ENCODE measurements at regions not wholly inside any gene's neighbourhood (a gene's known extent, or its start where the extent isn't known, plus 50 kb on each side); places are given as distances from the start of the nearest gene placed in this dataset.

GRCh38 chr9:11023201-11023600 is 410.4 kb upstream of the PTPRD start:
- TF ChIP-seq EZH2phosphoT487 (IDR thresholded peaks at IDR 0.05; ENCODE audit: insufficient read depth, low read depth) (no peak), EZH2 (IDR thresholded peaks at IDR 0.05; ENCODE audit: insufficient read depth, poor library complexity, severe bottlenecking) (no peak)

DNA sequence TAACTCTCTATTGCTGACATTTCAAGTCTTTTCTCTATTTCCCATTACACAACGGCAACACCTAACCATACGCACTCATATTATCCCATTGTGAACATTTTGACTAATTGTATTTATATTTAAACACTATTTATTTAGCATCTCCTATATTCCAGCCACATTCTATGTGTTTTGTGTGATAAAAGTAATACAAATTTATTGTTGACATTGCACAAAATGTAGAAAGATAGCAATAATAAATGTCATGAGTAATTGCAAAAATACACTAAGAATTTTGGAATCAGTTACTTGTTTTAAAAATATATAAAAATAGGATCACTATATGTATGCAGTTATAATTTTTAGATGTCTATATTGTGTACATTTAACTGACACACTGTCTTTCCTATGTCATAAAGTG is 413.0 kb upstream of the PTPRD start:
- Histone ChIP-seq H3K9ac (no peak overlapping the region), H3K27ac (no peak overlapping the region), H3K79me2 (ENCODE audit: insufficient read depth) (no peaks in the 10 kb centered on the region), H3K9me2 (ENCODE audit: insufficient read depth) (no peaks in the 10 kb centered on the region), H3K4me2 (ENCODE audit: unreplicated experiment) (no peak overlapping the region), H4K20me1 (ENCODE audit: insufficient read depth) (no peaks in the 10 kb centered on the region), H3K4me3 (no peak overlapping the region), H3K4me1 (ENCODE audit: insufficient read depth) (no peaks in the 10 kb centered on the region), H3K27me3 (replicated peaks; ENCODE audit: insufficient read depth) (no peaks in the 10 kb centered on the region), H3K9me3 (ENCODE audit: low read depth) (no peaks in the 10 kb centered on the region), H2AFZ (no peak overlapping the region), H3K36me3 (ENCODE audit: low read depth) (no peaks in the 10 kb centered on the region), H3F3A (ENCODE audit: insufficient read depth) (no peaks in the 10 kb centered on the region)
- TF ChIP-seq EZH2phosphoT487 (IDR thresholded peaks at IDR 0.05; ENCODE audit: insufficient read depth, low read depth) (no peak), EZH2 (IDR thresholded peaks at IDR 0.05; ENCODE audit: insufficient read depth, poor library complexity, severe bottlenecking) (no peak)
- WGBS, 2 experiments (ENCODE audit: low coverage in 1 of 2, low lambda C conversion rate in 2 of 2, missing lambda C conversion rate in 2 of 2) = 59 to 68% methylated on average over 2 of the region's 2 CpGs
- in situ Hi-C loops (cut with MboI) = no loop called here
- no peak for DNase-seq

More at GRCh38 chr9:11023201-11023600, 410.4 kb upstream of the PTPRD start:
- Histone ChIP-seq H3F3A (ENCODE audit: insufficient read depth) (no peaks in the 10 kb centered on the region), H2AFZ (no peak overlapping the region), H3K36me3 (ENCODE audit: low read depth) (no peaks in the 10 kb centered on the region), H4K20me1 (ENCODE audit: insufficient read depth) (no peaks in the 10 kb centered on the region), H3K9ac (no peak overlapping the region), H3K4me3 (no peak overlapping the region), H3K9me3 (ENCODE audit: low read depth) (peaks cover 3% of the 10 kb centered on the region), H3K27me3 (replicated peaks; ENCODE audit: insufficient read depth) (no peaks in the 10 kb centered on the region), H3K4me1 (ENCODE audit: insufficient read depth) (no peaks in the 10 kb centered on the region), H3K79me2 (ENCODE audit: insufficient read depth) (no peaks in the 10 kb centered on the region), H3K27ac (no peak overlapping the region), H3K4me2 (ENCODE audit: unreplicated experiment) (no peak overlapping the region), H3K9me2 (ENCODE audit: insufficient read depth) (no peaks in the 10 kb centered on the region)
- 19 to 20% methylated on average over 2 of the region's 2 CpGs for WGBS, 2 experiments (ENCODE audit: low coverage in 1 of 2, low lambda C conversion rate in 2 of 2, missing lambda C conversion rate in 2 of 2)
- in situ Hi-C loops (cut with MboI) = no loop called here
- no peak for DNase-seq

- TF ChIP-seq EZH2phosphoT487 (IDR thresholded peaks at IDR 0.05; ENCODE audit: insufficient read depth, low read depth) = no peak
- no peak for TF ChIP-seq EZH2 (IDR thresholded peaks at IDR 0.05; ENCODE audit: insufficient read depth, poor library complexity, severe bottlenecking)
- H3K4me3 ChIP-seq = no peak overlapping the region
- no peak overlapping the region for H3K4me2 ChIP-seq (ENCODE audit: unreplicated experiment)
- H3K27ac ChIP-seq = no peak overlapping the region
- no peaks in the 10 kb centered on the region for H3K9me2 ChIP-seq (ENCODE audit: insufficient read depth)
- H3K79me2 ChIP-seq (ENCODE audit: insufficient read depth) = no peaks in the 10 kb centered on the region
- no peaks in the 10 kb centered on the region for H3K27me3 ChIP-seq (replicated peaks; ENCODE audit: insufficient read depth)
- WGBS, 2 experiments (ENCODE audit: low coverage in 1 of 2, low lambda C conversion rate in 2 of 2, missing lambda C conversion rate in 2 of 2) = 4 to 9% methylated on average over 6 to 7 of the region's 7 CpGs
- H4K20me1 ChIP-seq (ENCODE audit: insufficient read depth) = no peaks in the 10 kb centered on the region
- no peaks in the 10 kb centered on the region for H3K36me3 ChIP-seq (ENCODE audit: low read depth)
- no peak overlapping the region for H2AFZ ChIP-seq
- in situ Hi-C loops (cut with MboI) = no loop called here
- no peaks in the 10 kb centered on the region for H3K4me1 ChIP-seq (ENCODE audit: insufficient read depth)
- DNase-seq = no peak
- H3K9ac ChIP-seq = no peak overlapping the region
- no peaks in the 10 kb centered on the region for H3F3A ChIP-seq (ENCODE audit: insufficient read depth)
- H3K9me3 ChIP-seq (ENCODE audit: low read depth) = no peaks in the 10 kb centered on the region
Measured at GRCh38 chr9:11038366-11038765, 425.6 kb upstream of the PTPRD start.

DNA sequence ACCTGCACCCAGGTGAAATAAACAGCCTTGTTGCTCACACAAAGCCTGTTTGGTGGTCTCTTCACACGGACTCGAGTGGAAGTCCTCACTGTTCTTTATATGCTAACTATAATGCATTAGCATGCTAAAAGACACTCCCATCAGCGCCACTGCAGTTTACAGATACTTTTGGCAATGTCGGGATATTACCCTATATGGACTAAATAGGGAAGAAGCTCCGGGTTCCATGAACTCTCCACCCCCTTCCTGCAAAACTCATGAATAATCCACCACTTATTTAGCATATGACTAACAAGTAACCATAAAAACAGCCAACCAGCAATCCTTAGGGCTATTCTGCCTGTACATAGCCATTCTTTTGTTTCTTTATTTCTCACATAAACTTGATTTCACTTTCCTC is 426.2 kb upstream of the PTPRD start:
- Histone ChIP-seq H3K9me3 (ENCODE audit: low read depth) (peaks cover 5% of the 10 kb centered on the region), H3K4me3 (no peak overlapping the region), H3K9ac (no peak overlapping the region), H3K4me1 (ENCODE audit: insufficient read depth) (no peaks in the 10 kb centered on the region), H3K27me3 (replicated peaks; ENCODE audit: insufficient read depth) (no peaks in the 10 kb centered on the region), H3K79me2 (ENCODE audit: insufficient read depth) (no peaks in the 10 kb centered on the region), H3K27ac (no peak overlapping the region), H3K36me3 (ENCODE audit: low read depth) (no peaks in the 10 kb centered on the region), H2AFZ (no peak overlapping the region), H4K20me1 (ENCODE audit: insufficient read depth) (no peaks in the 10 kb centered on the region), H3K4me2 (ENCODE audit: unreplicated experiment) (no peak overlapping the region), H3F3A (ENCODE audit: insufficient read depth) (no peaks in the 10 kb centered on the region), H3K9me2 (ENCODE audit: insufficient read depth) (no peaks in the 10 kb centered on the region)
- DNase-seq = no peak
- in situ Hi-C loops (cut with MboI) = no loop called here
- 13 to 17% methylated on average over 5 of the region's 5 CpGs for WGBS, 2 experiments (ENCODE audit: low coverage in 1 of 2, low lambda C conversion rate in 2 of 2, missing lambda C conversion rate in 2 of 2)
- TF ChIP-seq EZH2phosphoT487 (IDR thresholded peaks at IDR 0.05; ENCODE audit: insufficient read depth, low read depth) (no peak), EZH2 (IDR thresholded peaks at IDR 0.05; ENCODE audit: insufficient read depth, poor library complexity, severe bottlenecking) (no peak)

DNA sequence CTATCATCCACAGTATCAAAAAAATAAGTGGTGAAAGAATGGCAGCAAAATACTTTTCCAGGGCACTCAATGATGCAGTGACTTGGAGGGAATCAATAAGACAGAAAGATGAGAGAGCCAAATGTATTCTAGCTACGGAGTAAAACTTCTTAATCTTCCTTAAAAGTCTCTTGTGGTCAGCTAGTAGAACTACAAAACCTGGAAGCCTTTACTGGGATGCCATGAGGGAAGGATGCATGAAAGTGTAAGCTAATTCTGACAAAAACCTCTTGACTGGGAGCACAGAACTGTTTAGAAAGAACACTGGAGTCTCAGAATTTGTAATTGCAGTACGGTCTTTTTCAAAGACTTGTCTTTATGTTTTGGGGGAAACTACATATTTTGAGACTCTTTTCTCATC is 432.8 kb upstream of the PTPRD start:
- Histone ChIP-seq H3K9ac (no peak overlapping the region), H4K20me1 (ENCODE audit: insufficient read depth) (no peaks in the 10 kb centered on the region), H3K36me3 (ENCODE audit: low read depth) (no peaks in the 10 kb centered on the region), H3K9me3 (ENCODE audit: low read depth) (peaks cover 5% of the 10 kb centered on the region), H3K4me1 (ENCODE audit: insufficient read depth) (no peaks in the 10 kb centered on the region), H3K4me2 (ENCODE audit: unreplicated experiment) (no peak overlapping the region), H3K9me2 (ENCODE audit: insufficient read depth) (no peaks in the 10 kb centered on the region), H3F3A (ENCODE audit: insufficient read depth) (no peaks in the 10 kb centered on the region), H2AFZ (no peak overlapping the region), H3K4me3 (no peak overlapping the region), H3K27ac (no peak overlapping the region), H3K79me2 (ENCODE audit: insufficient read depth) (no peaks in the 10 kb centered on the region), H3K27me3 (replicated peaks; ENCODE audit: insufficient read depth) (no peaks in the 10 kb centered on the region)
- WGBS, 2 experiments (ENCODE audit: low coverage in 1 of 2, low lambda C conversion rate in 2 of 2, missing lambda C conversion rate in 2 of 2) = 14 to 20% methylated on average over 2 of the region's 2 CpGs
- TF ChIP-seq EZH2 (IDR thresholded peaks at IDR 0.05; ENCODE audit: insufficient read depth, poor library complexity, severe bottlenecking) = no peak
- no peak for TF ChIP-seq EZH2phosphoT487 (IDR thresholded peaks at IDR 0.05; ENCODE audit: insufficient read depth, low read depth)
- in situ Hi-C loops (cut with MboI) = no loop called here
- DNase-seq = no peak

Data from GM23248 (cell line).